OCI-LY3 (cell line): ENCODE measurements at regions not wholly inside any gene's neighbourhood (a gene's known extent, or its start where the extent isn't known, plus 50 kb on each side); places are given as distances from the start of the nearest gene placed in this dataset.
A peak's percentile ranks its signal among the peaks of the same experiment; 100 is the strongest.

Experiments used
- H2AFZ ChIP-seq: fragments of 200-600, 300-600 bp; shearing (Covaris generic); 2 replicates; pipeline ENCODE4 v1.6.0; 2014; ENCODE audit warnings: antibody characterized with exemption, low read depth, low read length
- H3K27ac ChIP-seq: fragments of 200-600, 300-600 bp; sonication (generic); 2 replicates; pipeline ENCODE4 v1.5.1; 2014; ENCODE audit warnings: mild to moderate bottlenecking, low read length, moderate library complexity, mixed read lengths
- H3K27me3 ChIP-seq: fragments of 200-600, 300-600 bp; sonication (generic); 2 replicates; pipeline ENCODE4 v1.6.1; 2014; ENCODE audit warnings: low read depth, low read length, mixed read lengths
- H3K36me3 ChIP-seq: fragments of 200-600, 300-600 bp; sonication (generic); replicated peaks from 2 replicates; pipeline ENCODE3; 2014; ENCODE audit warnings: low read depth, low read length, mixed read lengths
- H3K4me1 ChIP-seq: fragments of 300-600, 200-600 bp; sonication (generic); 2 replicates; pipeline ENCODE4 v1.6.1; 2014; ENCODE audit warnings: low read length, mixed read lengths
- H3K4me2 ChIP-seq: fragments of 200-600, 300-600 bp; sonication (generic); 2 replicates; pipeline ENCODE4 v1.6.1; 2014; ENCODE audit warnings: low read length, mixed read lengths
- H3K4me3 ChIP-seq: fragments of 300-600, 200-600 bp; sonication (generic); 2 replicates; pipeline ENCODE4 v1.5.1; 2014; ENCODE audit warnings: antibody characterized with exemption, mild to moderate bottlenecking, low read length, moderate library complexity
- H3K79me2 ChIP-seq: fragments of 300-600, 200-600 bp; shearing (Covaris generic); 2 replicates; pipeline ENCODE4 v1.6.1; 2014; ENCODE audit warnings: mild to moderate bottlenecking, low read length, mixed read lengths
- H3K9ac ChIP-seq: fragments of 300-600, 200-600 bp; shearing (Covaris generic); 2 replicates; pipeline ENCODE4 v1.6.0; 2014; ENCODE audit warnings: mild to moderate bottlenecking, low read length, moderate library complexity
- H3K9me3 ChIP-seq: fragments of 200-600, 300-600 bp; shearing (Covaris generic); 2 replicates; pipeline ENCODE4 v1.6.1; 2014; ENCODE audit warnings: low read length, mixed read lengths; ENCODE audit not compliant: insufficient read depth
- H4K20me1 ChIP-seq: fragments of 200-600, 300-600 bp; sonication (generic); 2 replicates; pipeline ENCODE4 v1.6.1; 2016; ENCODE audit warnings: low read length, mixed read lengths; ENCODE audit not compliant: insufficient read depth
- EZH2phosphoT487 ChIP-seq: fragments of 200-600 bp; shearing (Covaris generic); IDR thresholded peaks from 2 replicates; pipeline ENCODE4 v1.6.1; 2018; ENCODE audit warnings: antibody characterized with exemption, mixed run types, low read depth
- TF ChIP-seq, protein P1 (sequence below): fragments of 200-600, 300-600 bp; sonication (generic); IDR thresholded peaks from 2 replicates; pipeline ENCODE4 v1.5.1; 2014; ENCODE audit warnings: antibody characterized with exemption, low read length, low read depth

GRCh38 chr12:92608151-92609091 lies 94.4 kb upstream of the PLEKHG7 start:
- TF ChIP-seq, protein P1, sequence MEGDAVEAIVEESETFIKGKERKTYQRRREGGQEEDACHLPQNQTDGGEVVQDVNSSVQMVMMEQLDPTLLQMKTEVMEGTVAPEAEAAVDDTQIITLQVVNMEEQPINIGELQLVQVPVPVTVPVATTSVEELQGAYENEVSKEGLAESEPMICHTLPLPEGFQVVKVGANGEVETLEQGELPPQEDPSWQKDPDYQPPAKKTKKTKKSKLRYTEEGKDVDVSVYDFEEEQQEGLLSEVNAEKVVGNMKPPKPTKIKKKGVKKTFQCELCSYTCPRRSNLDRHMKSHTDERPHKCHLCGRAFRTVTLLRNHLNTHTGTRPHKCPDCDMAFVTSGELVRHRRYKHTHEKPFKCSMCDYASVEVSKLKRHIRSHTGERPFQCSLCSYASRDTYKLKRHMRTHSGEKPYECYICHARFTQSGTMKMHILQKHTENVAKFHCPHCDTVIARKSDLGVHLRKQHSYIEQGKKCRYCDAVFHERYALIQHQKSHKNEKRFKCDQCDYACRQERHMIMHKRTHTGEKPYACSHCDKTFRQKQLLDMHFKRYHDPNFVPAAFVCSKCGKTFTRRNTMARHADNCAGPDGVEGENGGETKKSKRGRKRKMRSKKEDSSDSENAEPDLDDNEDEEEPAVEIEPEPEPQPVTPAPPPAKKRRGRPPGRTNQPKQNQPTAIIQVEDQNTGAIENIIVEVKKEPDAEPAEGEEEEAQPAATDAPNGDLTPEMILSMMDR, result peak; percentile 68
- no peak for TF ChIP-seq EZH2phosphoT487
- no peaks in the 10 kb centered on the region for H4K20me1 ChIP-seq
- peak overlapping the region; percentile 43 for H3K4me3 ChIP-seq
- peak overlapping the region; percentile 64; the same call in 1 of the 2 replicates for H2AFZ ChIP-seq
- H3K27ac ChIP-seq, result no peak overlapping the region
- H3K4me2 ChIP-seq, result peak overlapping the region; percentile 62
- H3K9me3 ChIP-seq, result no peaks in the 10 kb centered on the region
- H3K79me2 ChIP-seq, result no peaks in the 10 kb centered on the region
- peaks cover 5% of the 10 kb centered on the region for H3K4me1 ChIP-seq
- H3K36me3 ChIP-seq, result no peaks in the 10 kb centered on the region
- no peaks in the 10 kb centered on the region for H3K27me3 ChIP-seq
- 0 out of 2 replicates have a peak overlapping the region, but pooled peaks have one; percentile 7 for H3K9ac ChIP-seq

DNA sequence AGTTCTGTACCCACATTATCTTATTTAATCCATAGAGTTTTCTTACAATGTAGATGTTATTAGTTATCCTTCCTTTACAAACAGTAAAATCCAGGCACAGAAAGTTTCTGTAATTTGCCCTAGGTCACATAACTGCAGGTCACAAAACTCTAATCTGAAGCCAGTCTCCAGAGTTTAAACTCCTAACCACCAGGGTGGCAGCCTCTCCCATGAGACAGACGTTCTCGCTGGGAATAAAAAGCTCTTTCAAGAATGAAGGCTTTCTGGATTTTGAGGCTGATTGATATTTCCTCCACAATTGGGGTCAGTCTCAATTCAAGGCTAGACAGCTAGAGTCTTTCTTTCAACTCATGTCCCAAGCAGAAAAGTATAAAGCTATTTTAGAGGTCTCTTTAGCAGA lies 95.8 kb upstream of the PLEKHG7 start:
- Histone ChIP-seq H3K36me3 (no peaks in the 10 kb centered on the region), H3K27me3 (no peaks in the 10 kb centered on the region), H2AFZ (no peak overlapping the region), H3K9ac (no peak overlapping the region), H3K4me2 (no peak overlapping the region), H3K27ac (no peak overlapping the region), H3K4me3 (no peak overlapping the region), H4K20me1 (no peaks in the 10 kb centered on the region), H3K9me3 (no peaks in the 10 kb centered on the region), H3K79me2 (no peaks in the 10 kb centered on the region), H3K4me1 (peaks cover 5% of the 10 kb centered on the region)
- TF ChIP-seq, protein P1, result no peak
- TF ChIP-seq EZH2phosphoT487, result no peak

DNA sequence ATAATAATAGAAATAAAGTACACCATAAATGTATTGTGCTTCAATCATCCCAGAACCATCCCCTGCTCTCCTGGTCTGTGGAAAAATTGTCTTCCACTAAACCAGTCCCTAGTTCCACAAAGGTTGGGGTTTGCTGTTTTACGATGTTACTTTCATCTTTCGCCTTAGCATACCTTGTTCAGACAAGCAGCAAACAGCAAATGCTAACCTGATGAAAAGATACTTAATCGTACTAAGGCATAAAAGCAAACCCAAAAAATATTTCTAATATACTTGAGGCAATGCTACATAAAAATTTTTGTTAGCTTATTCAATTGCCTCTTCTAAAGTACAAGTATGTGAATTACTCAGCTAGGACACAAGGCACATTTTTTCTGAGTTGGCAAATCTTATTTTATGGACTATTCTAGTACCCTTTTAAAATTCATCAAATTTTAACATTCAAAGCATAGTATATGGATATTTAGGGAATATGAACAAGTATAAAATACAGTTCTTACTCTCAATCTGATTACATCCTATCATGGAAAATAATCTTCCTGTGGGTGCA lies 97.1 kb upstream of the PLEKHG7 start:
- H3K27me3 ChIP-seq, result no peaks in the 10 kb centered on the region
- no peak overlapping the region for H3K4me3 ChIP-seq
- H3K27ac ChIP-seq, result no peak overlapping the region
- no peaks in the 10 kb centered on the region for H3K36me3 ChIP-seq
- H3K9me3 ChIP-seq, result no peaks in the 10 kb centered on the region
- H3K79me2 ChIP-seq, result no peaks in the 10 kb centered on the region
- H3K9ac ChIP-seq, result no peak overlapping the region
- no peak overlapping the region for H3K4me2 ChIP-seq
- TF ChIP-seq EZH2phosphoT487, result no peak
- TF ChIP-seq, protein P1, result no peak
- no peaks in the 10 kb centered on the region for H4K20me1 ChIP-seq
- peaks cover 5% of the 10 kb centered on the region for H3K4me1 ChIP-seq
- no peak overlapping the region for H2AFZ ChIP-seq

GRCh38 chr12:92604786-92605185 lies 98.0 kb upstream of the PLEKHG7 start:
- Histone ChIP-seq H3K4me2 (no peak overlapping the region), H3K4me3 (no peak overlapping the region), H3K27me3 (no peaks in the 10 kb centered on the region), H4K20me1 (no peaks in the 10 kb centered on the region), H2AFZ (no peak overlapping the region), H3K9ac (no peak overlapping the region), H3K36me3 (no peaks in the 10 kb centered on the region), H3K9me3 (peaks cover 8% of the 10 kb centered on the region; the same call in 1 of the 2 replicates), H3K27ac (no peak overlapping the region), H3K79me2 (no peaks in the 10 kb centered on the region), H3K4me1 (peaks cover 5% of the 10 kb centered on the region)
- TF ChIP-seq, protein P1, result no peak
- no peak for TF ChIP-seq EZH2phosphoT487
